ENCODE measurements at regions not wholly inside any gene's neighbourhood (a gene's known extent, or its start where the extent isn't known, plus 50 kb on each side); places are given as distances from the start of the nearest gene placed in this dataset.
"Not testable (repeated sequence)": the region's sequence is repeated elsewhere in the genome, so short reads cannot be mapped to it uniquely, and the experiment has no call there.

GRCh38 chr21:28083350-28083749 lies 909.3 kb downstream of the LTN1 start:
- DNase-seq (ENCODE audit: low spot score), result no peak

GRCh38 chr21:28078126-28078525 lies 914.6 kb downstream of the LTN1 start:
- DNase-seq (ENCODE audit: low spot score), result no peak

- no peak for DNase-seq (ENCODE audit: low spot score)
Measured at GRCh38 chr21:28074676-28075075, 918.0 kb downstream of the LTN1 start.

GRCh38 chr21:28072601-28073000 lies 920.1 kb downstream of the LTN1 start:
- DNase-seq (ENCODE audit: low spot score), result no peak

- DNase-seq (ENCODE audit: low spot score), result peak; percentile 8
Measured at GRCh38 chr21:28069450-28069923, 923.2 kb downstream of the LTN1 start.

- peak; percentile 7 for DNase-seq (ENCODE audit: low spot score)
Measured at GRCh38 chr21:28068455-28069358, 924.0 kb downstream of the LTN1 start.

GRCh38 chr21:28066596-28067387 lies 925.9 kb downstream of the LTN1 start:
- no peak for DNase-seq (ENCODE audit: low spot score)

GRCh38 chr21:28066076-28066475 lies 926.6 kb downstream of the LTN1 start:
- DNase-seq (ENCODE audit: low spot score), result no peak

- DNase-seq (ENCODE audit: low spot score), result no peak
Measured at GRCh38 chr21:28063241-28064216, 929.1 kb downstream of the LTN1 start.

- not testable (repeated sequence) for DNase-seq (ENCODE audit: low spot score)
Measured at GRCh38 chr21:28052956-28053355, 939.7 kb downstream of the LTN1 start.

- DNase-seq (ENCODE audit: low spot score), result peak; percentile 44
Measured at GRCh38 chr21:28051649-28052048, 941.0 kb downstream of the LTN1 start.

GRCh38 chr21:28035692-28036091 lies 957.0 kb downstream of the LTN1 start:
- not testable (repeated sequence) for DNase-seq (ENCODE audit: low spot score)

GRCh38 chr21:28034916-28035315 lies 957.8 kb downstream of the LTN1 start:
- DNase-seq (ENCODE audit: low spot score), result not testable (repeated sequence)

- DNase-seq (ENCODE audit: low spot score), result not testable (repeated sequence)
Measured at GRCh38 chr21:28034334-28034733, 958.3 kb downstream of the LTN1 start.

- not testable (repeated sequence) for DNase-seq (ENCODE audit: low spot score)
Measured at GRCh38 chr21:28032652-28033051, 960.0 kb downstream of the LTN1 start.

GRCh38 chr21:28031066-28031465 lies 961.6 kb downstream of the LTN1 start:
- DNase-seq (ENCODE audit: low spot score), result not testable (repeated sequence)

- DNase-seq (ENCODE audit: low spot score), result no peak
Measured at GRCh38 chr21:28025111-28025510, 967.6 kb downstream of the LTN1 start.

GRCh38 chr21:28018741-28019669 lies 973.7 kb downstream of the LTN1 start:
- DNase-seq (ENCODE audit: low spot score), result peak; percentile 7

- DNase-seq (ENCODE audit: low spot score), result no peak
Measured at GRCh38 chr21:28018213-28018612, 974.5 kb downstream of the LTN1 start.

- DNase-seq (ENCODE audit: low spot score), result no peak
Measured at GRCh38 chr21:28016571-28016970, 976.1 kb downstream of the LTN1 start.

All from A172 (cell line).